ENCODE measurements at regions not wholly inside any gene's neighbourhood (a gene's known extent, or its start where the extent isn't known, plus 50 kb on each side); places are given as distances from the start of the nearest gene placed in this dataset.

- H3K4me2 ChIP-seq (ENCODE audit: insufficient read depth, low read length), result no peak overlapping the region
- POLR2A ChIA-PET, result no interaction called here
- no peak for TF ChIP-seq STAG1 (CRISPR knock-in tag; IDR thresholded peaks at IDR 0.05; ENCODE audit: borderline replicate concordance)
- TF ChIP-seq MNT (conservative IDR thresholded peaks at IDR 0.05), result no peak
- TF ChIP-seq HMG20A (CRISPR knock-in tag; conservative IDR thresholded peaks at IDR 0.05), result no peak
- no peak for TF ChIP-seq SPI1 (IDR thresholded peaks at IDR 0.05; ENCODE audit: borderline replicate concordance, low read depth, low read length)
- no peak for TF ChIP-seq NFE2 (IDR thresholded peaks at IDR 0.05; ENCODE audit: low read depth)
- TF ChIP-seq SMARCA4 (IDR thresholded peaks at IDR 0.05), result no peak
- no peak for TF ChIP-seq STAT5A (IDR thresholded peaks at IDR 0.05; ENCODE audit: borderline replicate concordance, low read length)
- no peak for TF ChIP-seq HDAC8 (tag; IDR thresholded peaks at IDR 0.05)
- TF ChIP-seq ZNF655 (CRISPR knock-in tag; IDR thresholded peaks at IDR 0.05), result no peak
- TF ChIP-seq EZH2 (IDR thresholded peaks at IDR 0.05; ENCODE audit: borderline replicate concordance, low read depth, low read length), result no peak
- TF ChIP-seq ZNF316 (IDR thresholded peaks at IDR 0.05), result no peak
- TF ChIP-seq NRF1 (conservative IDR thresholded peaks at IDR 0.05 in 1 of 2, IDR thresholded peaks at IDR 0.05 in 1 of 2), result no peak
- TF ChIP-seq THRAP3 (IDR thresholded peaks at IDR 0.05; ENCODE audit: borderline replicate concordance), result no peak
- no peak for TF ChIP-seq HBP1 (CRISPR knock-in tag; IDR thresholded peaks at IDR 0.05)
- WGBS (ENCODE audit: insufficient coverage, low coverage, missing lambda C conversion rate), result 0% methylated on average over 4 of the region's 4 CpGs
- H3K9me1 ChIP-seq (ENCODE audit: control insufficient read depth, insufficient read depth, low read length), result no peaks in the 10 kb centered on the region
- no peaks in the 10 kb centered on the region for H4K20me1 ChIP-seq (replicated peaks; ENCODE audit: control insufficient read depth, insufficient read depth, low read length)
- DNase-seq (ENCODE audit: extremely low read depth in 1 of 4, low spot score in 3 of 4), result no peak
- H3K27ac ChIP-seq (ENCODE audit: extremely low read depth, low read depth, low read length), result no peak overlapping the region
- no peak for FAIRE-seq
- H3K79me2 ChIP-seq (ENCODE audit: control insufficient read depth, insufficient read depth, low read length), result no peaks in the 10 kb centered on the region
- H2AFZ ChIP-seq (ENCODE audit: low read depth, low read length), result no peak overlapping the region
- H3K9me3 ChIP-seq (replicated peaks; ENCODE audit: control insufficient read depth, insufficient read depth, low read depth, low read length), result no peaks in the 10 kb centered on the region
- ATAC-seq, result no peak
- peaks cover 0 to 5% of the 10 kb centered on the region in 2 experiments; a peak in 2 of 5 replicates for H3K4me1 ChIP-seq (replicated peaks in 1 of 2; ENCODE audit: control insufficient read depth in 2 of 2, insufficient read depth in 2 of 2, low read length in 2 of 2)
- in situ Hi-C loops (cut with MboI), result no loop called here
- no peaks in the 10 kb centered on the region for H3K36me3 ChIP-seq (ENCODE audit: control insufficient read depth, insufficient read depth, low read length)
- CTCF ChIA-PET (ENCODE audit: low intra/inter-chr PET ratio), result no interaction called here
- no peak overlapping the region for H3K4me3 ChIP-seq
- H3K9ac ChIP-seq (ENCODE audit: insufficient read depth in 1 of 2, low read depth in 2 of 2, low read length in 2 of 2), result no peak overlapping the region
- intact Hi-C loops (cut with micrococcal nuclease), result no loop called here
- H3K27me3 ChIP-seq (ENCODE audit: control insufficient read depth in 2 of 2, insufficient read depth in 2 of 2, low read length in 2 of 2), result no peaks in the 10 kb centered on the region
- no TSS peak for BruUV-seq (replicated peaks)
Measured at GRCh38 chr17:22704674-22705073, 1012.4 kb downstream of the KCNJ18 start.
